ENCODE measurements at regions not wholly inside any gene's neighbourhood (a gene's known extent, or its start where the extent isn't known, plus 50 kb on each side); places are given as distances from the start of the nearest gene placed in this dataset.

DNA sequence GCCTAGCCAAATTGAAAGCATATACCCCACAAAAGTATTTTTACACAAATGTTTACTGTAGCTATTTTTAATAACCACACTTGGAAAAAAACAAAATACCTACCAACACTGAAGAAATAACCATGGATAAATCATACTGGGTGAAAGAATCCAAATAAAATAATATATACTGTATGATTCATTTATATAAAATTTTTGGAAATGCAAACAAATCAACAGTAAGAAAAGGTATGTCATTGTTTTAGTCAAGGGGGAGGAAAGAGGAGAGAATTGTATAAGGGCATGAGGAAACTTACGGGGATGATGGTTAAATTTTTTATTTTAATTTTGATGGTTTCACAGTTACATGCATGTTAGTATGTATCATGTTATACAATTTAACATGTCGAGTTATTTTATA, 557.8 kb downstream of the TECRL start:
- TF ChIP-seq, protein P1, sequence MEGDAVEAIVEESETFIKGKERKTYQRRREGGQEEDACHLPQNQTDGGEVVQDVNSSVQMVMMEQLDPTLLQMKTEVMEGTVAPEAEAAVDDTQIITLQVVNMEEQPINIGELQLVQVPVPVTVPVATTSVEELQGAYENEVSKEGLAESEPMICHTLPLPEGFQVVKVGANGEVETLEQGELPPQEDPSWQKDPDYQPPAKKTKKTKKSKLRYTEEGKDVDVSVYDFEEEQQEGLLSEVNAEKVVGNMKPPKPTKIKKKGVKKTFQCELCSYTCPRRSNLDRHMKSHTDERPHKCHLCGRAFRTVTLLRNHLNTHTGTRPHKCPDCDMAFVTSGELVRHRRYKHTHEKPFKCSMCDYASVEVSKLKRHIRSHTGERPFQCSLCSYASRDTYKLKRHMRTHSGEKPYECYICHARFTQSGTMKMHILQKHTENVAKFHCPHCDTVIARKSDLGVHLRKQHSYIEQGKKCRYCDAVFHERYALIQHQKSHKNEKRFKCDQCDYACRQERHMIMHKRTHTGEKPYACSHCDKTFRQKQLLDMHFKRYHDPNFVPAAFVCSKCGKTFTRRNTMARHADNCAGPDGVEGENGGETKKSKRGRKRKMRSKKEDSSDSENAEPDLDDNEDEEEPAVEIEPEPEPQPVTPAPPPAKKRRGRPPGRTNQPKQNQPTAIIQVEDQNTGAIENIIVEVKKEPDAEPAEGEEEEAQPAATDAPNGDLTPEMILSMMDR (conservative IDR thresholded peaks at IDR 0.05; ENCODE audit: low read depth, low read length): no peak
- TF ChIP-seq RCOR1 (IDR thresholded peaks at IDR 0.05; ENCODE audit: insufficient replicate concordance, low read length): no peak
- TF ChIP-seq POLR2A (IDR thresholded peaks at IDR 0.05; ENCODE audit: low read depth, low read length): no peak
- TF ChIP-seq MXI1 (IDR thresholded peaks at IDR 0.05; ENCODE audit: borderline replicate concordance, low read depth, low read length): no peak
- TF ChIP-seq FOS (IDR thresholded peaks at IDR 0.05; ENCODE audit: low read depth, low read length): no peak
- TF ChIP-seq RAD21 (IDR thresholded peaks at IDR 0.05; ENCODE audit: low read length): no peak
- no peak for TF ChIP-seq CEBPB (IDR thresholded peaks at IDR 0.05; ENCODE audit: low read depth, low read length)
- TF ChIP-seq, protein P2, sequence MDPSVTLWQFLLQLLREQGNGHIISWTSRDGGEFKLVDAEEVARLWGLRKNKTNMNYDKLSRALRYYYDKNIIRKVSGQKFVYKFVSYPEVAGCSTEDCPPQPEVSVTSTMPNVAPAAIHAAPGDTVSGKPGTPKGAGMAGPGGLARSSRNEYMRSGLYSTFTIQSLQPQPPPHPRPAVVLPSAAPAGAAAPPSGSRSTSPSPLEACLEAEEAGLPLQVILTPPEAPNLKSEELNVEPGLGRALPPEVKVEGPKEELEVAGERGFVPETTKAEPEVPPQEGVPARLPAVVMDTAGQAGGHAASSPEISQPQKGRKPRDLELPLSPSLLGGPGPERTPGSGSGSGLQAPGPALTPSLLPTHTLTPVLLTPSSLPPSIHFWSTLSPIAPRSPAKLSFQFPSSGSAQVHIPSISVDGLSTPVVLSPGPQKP (IDR thresholded peaks at IDR 0.05; ENCODE audit: borderline replicate concordance, low read depth, low read length): no peak
- no peak for TF ChIP-seq SMC3 (IDR thresholded peaks at IDR 0.05; ENCODE audit: low read depth, low read length)
- no peak for TF ChIP-seq CHD1 (IDR thresholded peaks at IDR 0.05; ENCODE audit: low read depth, low read length)
- no peak for TF ChIP-seq RFX5 (IDR thresholded peaks at IDR 0.05; ENCODE audit: low read depth, low read length)
- TF ChIP-seq NFE2L2 (IDR thresholded peaks at IDR 0.05; ENCODE audit: low read depth, low read length): no peak
- no peak for TF ChIP-seq MAZ (IDR thresholded peaks at IDR 0.05; ENCODE audit: borderline replicate concordance, low read depth, low read length)
- no peak for TF ChIP-seq BHLHE40 (IDR thresholded peaks at IDR 0.05; ENCODE audit: low read depth, low read length)

Data from IMR-90 (cell line).